CD4-positive, CD25-positive, alpha-beta regulatory T cell (primary cell): ENCODE measurements at regions not wholly inside any gene's neighbourhood (a gene's known extent, or its start where the extent isn't known, plus 50 kb on each side); places are given as distances from the start of the nearest gene placed in this dataset.

Experiments
- ATAC-seq, 2 donors: fragments of 150-1000 bp; cut with Tn5 transposase; one replicate each; pipeline ENCODE4 v1.10.0; 2021; ENCODE audit warnings: low read depth in 2 of 2, moderate number of reproducible peaks in 2 of 2, moderate library complexity in 1 of 2
- DNase-seq, 3 donors: peaks; one replicate each; pipeline versions ENCODE4 v3.0.0 to v3.0.0-alpha.2; 2012 to 2022; ENCODE audit warnings: mixed read lengths in 1 of 3
- H3K27ac ChIP-seq: one replicate; pipeline ENCODE4 v1.7.0; 2013; ENCODE audit warnings: mild to moderate bottlenecking, low read length; ENCODE audit not compliant: insufficient read depth, poor library complexity, severe bottlenecking
- H3K27me3 ChIP-seq: one replicate; pipeline ENCODE4 v1.7.0; 2013; ENCODE audit warnings: low read length; ENCODE audit not compliant: control insufficient read depth, insufficient read depth
- H3K36me3 ChIP-seq: one replicate; pipeline ENCODE4 v1.7.0; 2013; ENCODE audit warnings: mild to moderate bottlenecking, low read length, moderate library complexity; ENCODE audit not compliant: control insufficient read depth, insufficient read depth
- H3K4me1 ChIP-seq: 2 replicates; pipeline ENCODE4 v1.7.0; 2013; ENCODE audit warnings: mild to moderate bottlenecking, low read length; ENCODE audit not compliant: insufficient read depth, control insufficient read depth, poor library complexity, severe bottlenecking
- H3K4me3 ChIP-seq: one replicate; pipeline ENCODE4 v1.7.0; 2013; ENCODE audit warnings: low read depth, mild to moderate bottlenecking, low read length, moderate library complexity
- H3K9me3 ChIP-seq, 2 experiments: 1 replicate in 1 of 2; 2 replicates in 1 of 2; pipeline ENCODE4 v1.7.0; 2013; ENCODE audit warnings: low read length in 2 of 2, mild to moderate bottlenecking in 1 of 2, moderate library complexity in 1 of 2; ENCODE audit not compliant: control insufficient read depth in 2 of 2
- H3K27ac Mint-ChIP-seq, 3 donors: one replicate each; pipeline ENCODE4 v1.8.0; 2020 to 2022; ENCODE audit warnings: mild to moderate bottlenecking in 3 of 3, mixed read lengths in 3 of 3, moderate library complexity in 2 of 3
- H3K27me3 Mint-ChIP-seq: one replicate; pipeline ENCODE4 v1.8.0; 2022; ENCODE audit warnings: mild to moderate bottlenecking, mixed read lengths
- H3K36me3 Mint-ChIP-seq: one replicate; pipeline ENCODE4 v1.8.0; 2020; ENCODE audit warnings: mixed read lengths
- H3K4me1 Mint-ChIP-seq, 4 donors: one replicate each; pipeline ENCODE4 v1.8.0; 2020 to 2022; ENCODE audit warnings: mixed read lengths in 4 of 4, mild to moderate bottlenecking in 1 of 4
- H3K4me3 Mint-ChIP-seq, 4 donors: one replicate each; pipeline ENCODE4 v1.8.0; 2020 to 2022; ENCODE audit warnings: mild to moderate bottlenecking in 4 of 4, mixed read lengths in 4 of 4, moderate library complexity in 3 of 4
- H3K9me3 Mint-ChIP-seq, 7 donors: one replicate each; pipeline ENCODE4 v1.8.0; 2020 to 2022; ENCODE audit warnings: mixed read lengths in 7 of 7, mild to moderate bottlenecking in 3 of 7, moderate library complexity in 2 of 7

GRCh38 chr4:122973465-122973864, 51.1 kb upstream of the NUDT6 start:
- Histone ChIP-seq H3K27ac (no peak overlapping the region), H3K9me3 (no peaks in the 10 kb centered on the region), H3K27me3 (no peaks in the 10 kb centered on the region), H3K4me3 (no peak overlapping the region), H3K36me3 (peaks cover 5% of the 10 kb centered on the region), H3K4me1 (no peaks in the 10 kb centered on the region)
- no peak overlapping the region for H3K27ac Mint-ChIP-seq
- H3K27me3 Mint-ChIP-seq = no peaks in the 10 kb centered on the region
- peaks cover 0 to 6% (median 0%) of the 10 kb centered on the region in 7 donors for H3K9me3 Mint-ChIP-seq
- no peak overlapping the region for H3K4me3 Mint-ChIP-seq
- ATAC-seq = no peak
- peaks cover 18% of the 10 kb centered on the region for H3K36me3 Mint-ChIP-seq
- no peak for DNase-seq
- H3K4me1 Mint-ChIP-seq = peaks cover 0 to 6% (median 3%) of the 10 kb centered on the region in 4 donors

GRCh38 chr4:122976111-122976510, 53.7 kb upstream of the NUDT6 start:
- no peaks in the 10 kb centered on the region for H3K27me3 ChIP-seq
- H3K27ac ChIP-seq = no peak overlapping the region
- peaks cover 0 to 6% (median under 1%) of the 10 kb centered on the region in 7 donors for H3K9me3 Mint-ChIP-seq
- H3K36me3 ChIP-seq = peaks cover 24% of the 10 kb centered on the region
- no peaks in the 10 kb centered on the region for H3K27me3 Mint-ChIP-seq
- DNase-seq = no peak
- H3K4me1 Mint-ChIP-seq = peaks cover 0 to 9% (median 1%) of the 10 kb centered on the region in 4 donors
- no peaks in the 10 kb centered on the region for H3K4me1 ChIP-seq
- no peak overlapping the region for H3K4me3 Mint-ChIP-seq
- no peak overlapping the region for H3K4me3 ChIP-seq
- H3K9me3 ChIP-seq = no peaks in the 10 kb centered on the region
- H3K27ac Mint-ChIP-seq = no peak overlapping the region
- H3K36me3 Mint-ChIP-seq = peaks cover 33% of the 10 kb centered on the region
- ATAC-seq = no peak

GRCh38 chr4:122977103-122977502, 54.7 kb upstream of the NUDT6 start:
- Mint-ChIP-seq H3K4me3 (no peak overlapping the region), H3K9me3 (peaks cover 0 to 7% (median 1%) of the 10 kb centered on the region in 7 donors), H3K36me3 (peaks cover 40% of the 10 kb centered on the region), H3K4me1 (peaks cover 0 to 10% (median 1%) of the 10 kb centered on the region in 4 donors), H3K27me3 (no peaks in the 10 kb centered on the region), H3K27ac (no peak overlapping the region)
- H3K4me3 ChIP-seq = no peak overlapping the region
- no peak for DNase-seq
- no peaks in the 10 kb centered on the region for H3K9me3 ChIP-seq
- no peaks in the 10 kb centered on the region for H3K4me1 ChIP-seq
- H3K27ac ChIP-seq = no peak overlapping the region
- H3K36me3 ChIP-seq = peaks cover 25% of the 10 kb centered on the region
- ATAC-seq = no peak
- no peaks in the 10 kb centered on the region for H3K27me3 ChIP-seq

- peaks cover 0 to 8% (median 1%) of the 10 kb centered on the region in 7 donors for H3K9me3 Mint-ChIP-seq
- peaks cover 0 to 6% (median 2%) of the 10 kb centered on the region in 4 donors for H3K4me1 Mint-ChIP-seq
- ATAC-seq = no peak
- Histone ChIP-seq H3K4me1 (no peaks in the 10 kb centered on the region), H3K4me3 (no peak overlapping the region), H3K36me3 (peaks cover 25% of the 10 kb centered on the region), H3K27me3 (no peaks in the 10 kb centered on the region), H3K27ac (no peak overlapping the region), H3K9me3 (no peaks in the 10 kb centered on the region)
- H3K27me3 Mint-ChIP-seq = no peaks in the 10 kb centered on the region
- no peak overlapping the region for H3K4me3 Mint-ChIP-seq
- no peak overlapping the region for H3K27ac Mint-ChIP-seq
- peaks cover 47% of the 10 kb centered on the region for H3K36me3 Mint-ChIP-seq
- no peak for DNase-seq
These were observed 55.7 kb upstream of the NUDT6 start for GRCh38 chr4:122978109-122978508.

- Mint-ChIP-seq H3K27me3 (no peaks in the 10 kb centered on the region), H3K4me1 (peaks cover 0 to 6% (median 5%) of the 10 kb centered on the region in 4 donors), H3K4me3 (no peak overlapping the region), H3K9me3 (peaks cover 0 to 8% (median 1%) of the 10 kb centered on the region in 7 donors), H3K36me3 (peaks cover 54% of the 10 kb centered on the region), H3K27ac (no peak overlapping the region)
- no peak overlapping the region for H3K27ac ChIP-seq
- peaks cover 28% of the 10 kb centered on the region for H3K36me3 ChIP-seq
- H3K4me3 ChIP-seq = no peak overlapping the region
- ATAC-seq (no peak), DNase-seq (no peak)
- H3K9me3 ChIP-seq = no peaks in the 10 kb centered on the region
- no peaks in the 10 kb centered on the region for H3K4me1 ChIP-seq
- H3K27me3 ChIP-seq = no peaks in the 10 kb centered on the region
These were observed 56.4 kb upstream of the NUDT6 start for GRCh38 chr4:122978789-122979188.

GRCh38 chr4:122980860-122981259, 58.5 kb upstream of the NUDT6 start:
- peaks cover 61% of the 10 kb centered on the region for H3K36me3 Mint-ChIP-seq
- H3K4me1 ChIP-seq = no peaks in the 10 kb centered on the region
- peaks cover 0 to 7% (median 6%) of the 10 kb centered on the region in 4 donors for H3K4me1 Mint-ChIP-seq
- no peaks in the 10 kb centered on the region for H3K27me3 Mint-ChIP-seq
- ATAC-seq = no peak
- no peaks in the 10 kb centered on the region for H3K27me3 ChIP-seq
- H3K36me3 ChIP-seq = peaks cover 35% of the 10 kb centered on the region
- no peak for DNase-seq
- H3K4me3 Mint-ChIP-seq = no peak overlapping the region
- H3K9me3 ChIP-seq = no peaks in the 10 kb centered on the region
- no peak overlapping the region for H3K4me3 ChIP-seq
- no peak overlapping the region for H3K27ac ChIP-seq
- no peak overlapping the region for H3K27ac Mint-ChIP-seq
- peaks cover 0 to 12% (median 7%) of the 10 kb centered on the region in 7 donors for H3K9me3 Mint-ChIP-seq

- Histone ChIP-seq H3K4me1 (no peaks in the 10 kb centered on the region), H3K9me3 (peaks cover 17 to 30% of the 10 kb centered on the region in 2 experiments), H3K27me3 (no peaks in the 10 kb centered on the region), H3K27ac (no peak overlapping the region), H3K36me3 (peaks cover 37% of the 10 kb centered on the region), H3K4me3 (no peak overlapping the region)
- peak overlapping the region in 1 of 4 donors; percentile 60 for H3K4me3 Mint-ChIP-seq
- peaks cover 63% of the 10 kb centered on the region for H3K36me3 Mint-ChIP-seq
- H3K27ac Mint-ChIP-seq = no peak overlapping the region
- ATAC-seq (no peak), DNase-seq (no peak)
- H3K9me3 Mint-ChIP-seq = peaks cover 5 to 40% (median 19%) of the 10 kb centered on the region in 7 donors
- H3K27me3 Mint-ChIP-seq = no peaks in the 10 kb centered on the region
- peaks cover 2 to 10% (median 4%) of the 10 kb centered on the region in 4 donors for H3K4me1 Mint-ChIP-seq
These were observed 66.3 kb upstream of the NUDT6 start for GRCh38 chr4:122988696-122989095.

GRCh38 chr4:122990891-122991290, 68.5 kb upstream of the NUDT6 start:
- H3K9me3 ChIP-seq = peaks cover 17 to 30% of the 10 kb centered on the region in 2 experiments
- peaks cover 29% of the 10 kb centered on the region for H3K36me3 ChIP-seq
- no peak overlapping the region for H3K27ac ChIP-seq
- no peaks in the 10 kb centered on the region for H3K27me3 ChIP-seq
- Mint-ChIP-seq H3K9me3 (peaks cover 3 to 29% (median 17%) of the 10 kb centered on the region in 7 donors), H3K4me1 (peaks cover 0 to 10% (median 3%) of the 10 kb centered on the region in 4 donors), H3K36me3 (peaks cover 47% of the 10 kb centered on the region), H3K27ac (no peak overlapping the region), H3K27me3 (no peaks in the 10 kb centered on the region), H3K4me3 (no peak overlapping the region)
- no peak for DNase-seq
- no peaks in the 10 kb centered on the region for H3K4me1 ChIP-seq
- H3K4me3 ChIP-seq = no peak overlapping the region
- ATAC-seq = no peak
